ENCODE measurements at regions not wholly inside any gene's neighbourhood (a gene's known extent, or its start where the extent isn't known, plus 50 kb on each side); places are given as distances from the start of the nearest gene placed in this dataset.

DNA sequence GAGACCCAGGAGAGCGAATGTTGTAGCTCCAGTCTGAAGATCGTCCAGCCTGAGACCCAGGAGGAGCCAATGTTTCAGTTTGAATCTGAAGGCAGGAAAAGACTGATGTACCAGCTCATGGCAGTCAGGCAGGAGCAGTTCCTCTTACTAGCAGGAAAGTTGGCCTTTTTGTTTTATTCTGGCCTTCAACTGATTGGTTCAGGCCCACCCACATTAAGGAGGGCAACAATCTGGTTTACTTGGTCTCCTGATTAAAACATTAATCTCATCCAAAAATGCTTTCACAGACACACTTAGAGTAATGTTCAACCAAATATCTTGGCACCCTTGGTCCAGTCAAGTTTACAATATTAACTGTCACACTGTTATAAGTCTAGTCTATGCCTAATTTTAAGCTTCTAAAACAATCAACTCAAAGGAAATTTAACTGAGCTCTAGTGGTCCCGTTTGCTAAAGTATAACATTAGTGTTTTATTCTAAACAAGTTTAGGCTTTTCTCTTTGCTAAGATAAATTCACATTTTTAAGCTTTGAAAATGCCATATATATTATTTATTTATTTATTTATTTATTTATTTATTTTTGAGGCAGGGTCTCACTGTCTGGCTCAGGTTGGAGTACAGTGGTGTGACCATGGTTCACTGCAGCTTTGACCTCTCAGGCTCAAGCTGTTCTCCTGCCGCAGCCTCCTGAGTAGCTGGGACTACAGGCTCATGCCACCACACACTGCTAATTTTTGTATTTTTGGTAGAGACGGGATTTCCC is 275.5 kb upstream of the SLC35B3 start:
- no peak for DNase-seq (ENCODE audit: extremely low read depth in 1 of 2, low read depth in 1 of 2)

DNA sequence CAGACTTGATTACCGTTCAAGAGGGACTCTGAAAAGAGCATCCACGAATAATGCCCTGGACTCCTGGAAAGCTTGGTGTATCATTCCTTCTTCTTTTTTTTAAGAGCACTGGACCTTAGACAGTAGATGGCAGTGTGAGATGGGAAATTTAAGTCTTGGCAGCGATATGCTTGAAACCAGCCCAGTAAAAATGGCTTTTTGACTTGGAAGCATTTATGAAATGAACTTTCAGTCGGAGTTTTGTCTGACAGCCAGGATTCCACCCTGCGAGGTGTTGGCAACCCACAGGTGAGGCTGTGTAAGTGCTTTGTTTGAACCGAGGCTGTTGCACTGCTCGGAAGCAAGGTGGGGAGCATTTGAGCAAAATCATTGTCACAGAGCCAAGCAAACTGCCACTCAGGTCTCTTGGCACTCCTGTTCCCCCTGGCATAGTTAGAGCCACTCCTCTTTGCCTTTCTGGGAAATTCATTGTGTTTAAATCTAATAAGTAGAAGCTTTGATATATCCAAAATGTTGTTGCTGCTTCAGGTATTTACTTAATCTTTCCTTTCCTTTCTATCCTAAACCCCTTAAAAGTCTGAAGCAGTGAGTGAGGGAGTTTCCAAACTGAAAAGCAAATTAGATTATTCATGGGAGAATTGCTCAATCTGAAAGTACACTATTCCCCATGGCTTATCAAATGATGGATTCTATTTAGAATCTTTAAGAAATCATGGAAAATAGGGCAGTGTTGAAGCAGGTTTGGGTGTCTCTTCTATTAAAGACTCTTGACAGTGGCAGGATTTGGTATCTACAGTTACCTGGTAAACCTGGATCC is 272.8 kb upstream of the SLC35B3 start:
- DNase-seq (ENCODE audit: extremely low read depth in 1 of 2, low read depth in 1 of 2) = no peak

DNA sequence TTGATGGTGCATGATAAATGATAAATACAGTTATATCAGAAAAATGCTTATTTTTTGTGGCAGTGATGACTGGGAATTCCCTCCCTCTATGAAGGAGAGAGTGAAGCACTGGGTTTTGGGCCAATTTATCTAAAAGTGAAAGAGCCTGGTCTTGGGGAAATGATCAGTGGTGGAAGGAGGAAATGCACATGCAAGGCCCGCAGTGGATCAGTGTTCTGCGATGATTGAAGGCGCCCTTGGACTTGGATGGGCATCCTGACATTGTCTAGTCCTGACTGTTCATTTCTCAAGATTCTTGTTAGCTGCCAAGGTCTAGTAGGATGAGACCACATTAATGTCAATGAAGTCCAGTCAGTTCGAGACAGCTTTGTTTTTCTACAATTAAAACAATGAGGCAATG is 272.0 kb upstream of the SLC35B3 start:
- DNase-seq (ENCODE audit: extremely low read depth in 1 of 2, low read depth in 1 of 2) = no peak

DNA sequence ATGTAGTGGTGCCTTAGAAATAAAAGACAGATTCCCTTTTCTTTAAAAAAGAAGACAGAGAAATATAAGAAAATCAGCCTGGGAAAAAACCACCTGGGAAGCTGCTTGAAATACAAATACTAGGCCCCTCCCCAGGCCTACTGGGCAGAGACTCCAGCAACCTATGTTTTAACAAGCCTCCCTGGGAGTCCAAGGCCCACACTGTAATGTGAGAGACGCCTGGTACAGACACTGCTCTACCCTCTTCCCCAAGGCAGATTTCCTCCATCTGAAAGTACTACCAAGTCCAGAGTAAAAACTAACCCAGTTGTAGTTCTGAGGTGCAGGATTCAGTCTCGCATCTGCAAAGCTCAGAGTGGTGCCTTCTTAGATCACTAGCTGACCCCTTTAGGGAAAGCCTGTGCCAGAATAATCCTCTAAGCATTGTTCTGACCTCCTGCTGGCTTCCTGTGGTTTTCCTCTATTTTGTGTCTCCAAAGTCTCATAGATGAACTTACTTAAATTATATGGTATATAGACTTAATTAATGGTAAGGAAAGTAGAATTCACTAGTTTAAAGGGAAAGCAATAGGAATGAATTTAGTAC is 270.2 kb upstream of the SLC35B3 start:
- no peak for DNase-seq (ENCODE audit: extremely low read depth in 1 of 2, low read depth in 1 of 2)

DNA sequence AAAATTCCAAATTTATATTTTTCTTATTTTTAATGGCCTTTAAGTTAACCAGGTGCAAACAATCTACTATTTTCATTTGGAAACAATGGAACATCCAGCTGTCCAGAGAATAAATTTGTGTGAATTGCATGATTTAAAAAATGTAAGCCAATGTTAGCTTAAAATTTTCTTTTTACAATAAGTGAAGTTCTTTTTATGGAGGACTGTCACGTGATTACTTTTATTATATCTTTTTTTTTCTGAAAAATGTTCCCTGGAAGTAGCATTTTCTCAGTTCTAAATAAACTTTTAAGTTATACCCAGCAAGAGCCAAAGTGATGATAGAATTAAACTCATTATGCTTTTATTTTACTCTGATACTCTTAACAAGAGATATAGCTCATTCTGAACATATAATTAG is 267.7 kb upstream of the SLC35B3 start:
- DNase-seq (ENCODE audit: extremely low read depth in 1 of 2, low read depth in 1 of 2) = no peak

DNA sequence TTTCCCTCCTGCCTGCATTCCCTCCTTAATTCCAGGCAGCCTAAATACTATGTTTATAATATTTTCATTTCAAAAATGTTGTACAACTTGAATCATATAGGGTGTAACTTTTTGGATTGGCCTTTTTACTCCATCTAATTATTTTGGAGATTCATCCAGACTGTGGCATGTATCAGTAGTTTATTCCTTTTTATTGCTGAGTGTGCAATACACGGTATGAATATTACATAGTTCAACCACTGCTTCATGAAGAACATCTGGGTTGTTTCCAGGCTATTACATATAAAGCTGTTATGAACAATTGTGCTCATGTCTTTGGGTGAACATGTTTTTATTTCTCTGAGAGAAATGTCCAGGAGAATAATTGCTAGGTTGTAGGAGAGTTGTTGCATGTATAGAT is 253.5 kb upstream of the SLC35B3 start:
- no peak for DNase-seq (ENCODE audit: extremely low read depth in 1 of 2, low read depth in 1 of 2)

DNA sequence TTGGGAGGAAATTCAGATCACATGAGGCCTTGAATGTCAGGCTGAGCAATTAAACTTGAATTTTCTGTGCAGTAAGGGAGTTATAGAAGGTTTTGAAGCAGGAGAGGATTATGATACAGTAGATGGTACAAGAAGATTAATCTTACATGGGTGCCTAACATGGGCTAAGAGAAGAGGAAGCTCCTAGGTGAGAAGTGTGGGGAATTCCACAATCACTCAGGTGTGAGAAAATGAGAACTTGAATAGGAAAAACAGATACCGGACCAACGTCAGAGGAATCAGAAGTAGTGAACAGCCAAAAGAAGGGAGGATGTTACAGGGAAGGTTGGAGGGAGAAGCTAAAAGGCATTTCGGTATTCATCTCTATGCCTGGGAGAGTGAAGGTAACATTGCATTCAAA is 250.7 kb upstream of the SLC35B3 start:
- DNase-seq (ENCODE audit: extremely low read depth in 1 of 2, low read depth in 1 of 2) = no peak

DNA sequence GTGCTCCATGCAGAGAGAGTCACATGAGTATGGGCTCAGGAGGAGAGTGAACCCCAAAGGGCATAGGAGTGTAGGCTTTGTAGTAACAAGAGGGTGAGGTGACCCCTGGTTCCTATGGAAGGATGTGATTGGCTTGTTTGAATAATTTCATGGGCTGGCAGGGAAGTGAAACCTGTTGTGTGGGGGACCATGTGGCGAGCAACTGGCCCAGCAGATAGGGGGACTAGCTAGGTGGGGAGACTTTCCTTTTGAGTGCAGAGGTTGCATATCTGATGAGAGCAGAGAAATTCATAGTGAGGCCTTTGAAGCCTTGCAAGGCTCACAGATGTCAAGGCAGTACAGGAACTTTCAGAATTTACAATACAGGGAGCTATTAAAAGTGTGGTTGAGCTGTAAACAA is 247.9 kb upstream of the SLC35B3 start:
- DNase-seq (ENCODE audit: extremely low read depth in 1 of 2, low read depth in 1 of 2) = no peak

DNA sequence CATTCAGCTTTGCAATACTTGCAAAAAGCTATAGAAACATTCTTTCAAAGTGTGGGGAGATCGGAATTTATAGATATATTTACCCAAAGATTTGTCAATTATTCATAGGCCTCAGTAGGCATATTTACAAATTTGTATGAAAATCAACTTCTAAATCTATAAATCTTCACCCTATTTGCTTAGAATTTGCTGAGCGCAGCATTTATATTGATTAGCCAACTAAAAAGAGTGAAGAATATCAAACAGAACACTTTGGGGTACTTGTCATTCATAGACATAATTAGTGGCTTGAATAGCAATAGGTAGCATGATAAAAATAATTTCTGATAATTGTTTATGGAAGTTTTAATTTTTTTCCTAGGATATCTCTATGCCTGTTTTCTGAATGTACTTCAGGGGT is 244.5 kb upstream of the SLC35B3 start:
- no peak for DNase-seq (ENCODE audit: extremely low read depth in 1 of 2, low read depth in 1 of 2)

DNA sequence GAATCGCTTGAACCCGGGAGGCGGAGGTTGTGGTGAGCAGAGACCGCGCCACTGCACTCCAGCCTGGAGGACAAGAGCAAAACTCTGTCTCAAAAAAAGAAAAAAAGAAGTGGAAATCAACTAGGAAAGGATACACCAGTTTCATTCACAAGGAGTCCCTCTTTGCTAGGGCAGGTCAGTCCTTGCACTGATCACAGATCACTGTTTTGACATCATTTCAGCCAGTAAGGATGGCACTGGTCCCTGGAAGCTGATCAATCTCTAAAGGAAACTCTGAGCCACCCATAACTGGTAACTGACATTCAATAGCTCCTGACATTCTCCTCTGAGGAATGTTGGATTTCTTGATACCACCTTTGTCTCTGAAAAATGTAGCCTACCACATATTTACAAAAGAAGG is 243.1 kb upstream of the SLC35B3 start:
- no peak for DNase-seq (ENCODE audit: extremely low read depth in 1 of 2, low read depth in 1 of 2)

DNA sequence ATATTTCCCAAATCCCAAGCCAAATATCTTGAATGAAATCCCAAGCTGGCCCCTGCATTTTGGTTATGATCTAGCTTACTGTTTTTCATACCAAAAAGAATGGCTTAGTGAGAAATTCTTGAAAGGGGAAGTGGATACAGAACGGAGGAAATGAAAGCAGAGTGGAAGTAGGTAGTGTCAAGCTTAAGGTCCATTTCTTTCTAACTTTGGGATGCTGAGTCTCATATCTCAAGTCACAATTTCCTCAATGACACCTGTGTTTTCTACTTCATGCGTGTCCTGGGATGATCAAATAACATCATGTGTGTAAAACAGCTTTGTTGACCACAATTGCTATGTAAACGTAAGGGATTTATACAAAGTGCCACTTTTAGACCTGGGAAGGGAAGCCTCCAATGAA is 238.8 kb upstream of the SLC35B3 start:
- no peak for DNase-seq (ENCODE audit: extremely low read depth in 1 of 2, low read depth in 1 of 2)

DNA sequence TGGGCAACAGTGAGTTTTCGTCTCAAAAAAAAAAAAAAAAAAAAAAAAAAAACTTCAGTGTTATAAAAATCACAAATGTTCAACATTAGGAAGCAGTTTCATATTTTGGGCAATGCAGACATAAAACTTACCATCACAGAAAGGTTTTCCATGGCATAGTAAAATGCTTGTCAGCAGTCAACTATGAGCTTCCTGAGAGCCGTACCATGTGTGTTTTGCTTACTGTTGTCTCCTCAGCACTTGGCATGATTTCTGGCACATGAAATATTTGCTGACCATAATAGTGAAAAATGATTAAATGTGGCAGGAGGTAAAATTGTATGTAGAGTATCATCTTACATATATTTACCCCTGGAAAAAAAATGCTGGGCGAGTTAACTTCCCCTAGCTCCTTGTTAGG is 237.5 kb upstream of the SLC35B3 start:
- DNase-seq (ENCODE audit: extremely low read depth in 1 of 2, low read depth in 1 of 2) = no peak

DNA sequence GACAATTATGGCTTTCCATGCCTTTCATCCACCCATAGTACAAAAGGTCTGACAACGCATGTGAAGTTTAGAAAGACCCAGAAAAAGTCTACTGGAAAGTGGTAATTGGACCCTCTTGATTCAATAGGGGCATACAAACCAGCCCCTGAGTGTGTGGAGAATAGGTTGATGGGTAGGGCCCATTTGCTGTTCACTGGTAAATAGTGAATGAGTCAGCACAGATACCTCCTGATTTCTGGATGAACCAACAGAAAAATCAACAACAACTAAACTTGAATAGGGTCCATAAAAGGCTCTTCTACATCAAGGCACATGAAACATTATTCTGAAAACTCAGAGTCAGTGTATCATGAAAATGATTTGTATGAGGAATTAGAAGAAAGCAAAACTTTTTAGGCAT is 235.4 kb upstream of the SLC35B3 start:
- DNase-seq (ENCODE audit: extremely low read depth in 1 of 2, low read depth in 1 of 2) = no peak

DNA sequence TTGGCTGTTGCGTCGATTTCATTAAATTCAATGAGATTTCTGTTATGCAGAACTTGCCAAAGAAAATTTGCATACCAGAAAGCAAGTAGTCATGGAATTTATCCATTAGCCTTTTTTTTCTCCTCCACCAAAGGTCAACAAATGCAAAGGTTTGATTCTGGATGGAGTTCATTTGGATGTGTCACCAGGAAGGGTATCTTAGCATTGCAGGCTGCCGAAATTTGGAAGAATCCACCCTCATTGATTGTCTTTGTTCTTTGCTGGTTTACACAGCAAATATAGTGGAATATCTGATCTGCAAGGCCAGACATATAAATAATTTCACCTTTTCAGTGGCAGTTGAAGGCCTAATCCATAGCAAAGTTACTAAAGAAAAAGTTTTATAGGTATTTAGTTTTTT is 229.4 kb upstream of the SLC35B3 start:
- no peak for DNase-seq (ENCODE audit: extremely low read depth in 1 of 2, low read depth in 1 of 2)

DNA sequence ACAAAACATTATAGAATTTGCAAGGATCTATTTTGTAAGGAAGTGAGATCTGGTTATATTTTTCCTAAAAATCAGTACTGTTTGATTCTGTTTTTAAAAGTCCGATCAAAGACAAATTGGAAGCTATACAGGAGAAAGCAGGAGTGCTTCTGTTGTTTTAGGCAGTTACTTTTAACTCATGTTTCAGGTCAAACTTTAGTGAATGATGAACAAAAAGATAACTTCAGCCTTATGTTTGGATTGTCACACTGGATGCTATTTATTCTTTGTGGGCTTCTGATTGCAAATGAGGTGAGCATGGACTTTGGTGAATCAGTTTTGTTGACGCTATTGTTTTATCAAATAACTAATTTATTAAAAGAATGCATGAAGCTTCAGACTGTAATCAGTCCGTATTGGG is 228.7 kb upstream of the SLC35B3 start:
- DNase-seq (ENCODE audit: extremely low read depth in 1 of 2, low read depth in 1 of 2) = no peak

DNA sequence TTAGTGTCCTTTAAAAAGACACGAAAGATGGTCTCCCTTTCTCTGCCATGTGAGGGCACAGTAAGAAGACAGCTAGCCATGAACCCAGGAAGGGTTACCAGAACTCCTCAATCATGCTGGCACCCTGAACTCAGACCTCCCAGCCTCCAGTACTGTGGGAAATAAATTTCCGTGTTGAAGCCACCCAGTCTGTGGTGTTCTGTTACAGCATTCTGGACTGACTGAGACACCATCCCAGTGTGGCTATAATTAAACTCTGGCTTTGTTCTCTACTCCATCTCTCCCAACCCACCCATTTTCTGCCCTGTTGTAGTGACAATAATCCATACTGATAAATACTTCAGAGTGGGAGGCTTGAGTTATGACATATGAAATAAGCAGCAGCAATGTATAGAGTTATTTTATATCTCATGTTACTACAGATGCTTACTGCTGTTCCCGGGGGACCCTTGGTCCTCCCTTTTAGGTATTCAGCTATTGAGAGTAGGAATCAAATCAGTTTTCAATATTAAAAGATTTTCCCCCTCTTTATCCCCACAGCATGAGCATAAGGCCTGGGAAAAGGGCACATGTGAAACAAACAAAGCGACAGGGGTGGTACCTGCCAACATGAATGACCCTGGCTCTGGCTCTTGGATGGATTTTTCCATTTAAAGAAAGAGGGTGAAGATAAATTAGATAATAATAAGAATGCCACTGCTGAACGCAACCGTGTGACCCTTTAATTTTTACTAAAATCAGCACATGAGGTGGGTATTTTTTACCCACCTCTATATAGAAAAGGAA is 224.3 kb upstream of the SLC35B3 start:
- DNase-seq (ENCODE audit: extremely low read depth in 1 of 2, low read depth in 1 of 2) = no peak

DNA sequence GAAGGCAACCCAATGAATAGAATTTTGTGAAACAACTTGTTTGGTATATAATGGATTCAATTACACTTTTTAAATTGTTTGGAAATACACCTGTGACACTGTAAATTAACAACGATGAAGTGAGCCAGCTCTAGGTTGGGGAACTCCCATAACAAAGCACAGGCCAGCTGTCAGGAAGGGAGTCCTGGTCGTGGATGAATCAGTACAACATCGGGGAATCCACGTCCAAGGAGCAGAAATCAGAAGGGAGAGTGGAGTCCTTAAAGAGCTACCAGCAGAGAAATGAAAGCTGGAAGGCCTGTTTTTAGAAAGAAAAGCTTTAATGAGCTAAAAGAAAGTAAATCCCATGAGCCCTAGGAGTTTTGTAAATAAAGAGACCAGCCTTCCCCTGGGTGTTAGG is 223.1 kb upstream of the SLC35B3 start:
- DNase-seq (ENCODE audit: extremely low read depth in 1 of 2, low read depth in 1 of 2) = no peak

DNA sequence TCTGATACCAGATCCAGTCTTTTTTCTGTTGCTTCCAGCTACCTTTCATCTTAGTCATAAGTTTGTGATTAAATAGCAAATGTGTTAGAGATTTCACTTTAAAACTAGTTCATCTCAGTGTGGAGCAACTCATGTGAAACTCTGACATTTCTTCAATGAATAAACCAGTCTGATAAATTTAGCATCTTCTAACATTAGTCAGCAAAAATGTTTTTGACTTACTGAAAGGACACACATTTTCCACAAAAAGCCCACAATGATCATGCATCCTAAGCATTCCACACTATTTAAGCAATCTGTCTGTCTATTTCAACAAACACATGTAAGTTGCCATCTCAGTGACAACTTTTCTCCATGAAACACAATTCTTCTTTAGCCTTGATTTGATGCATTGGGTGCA is 222.2 kb upstream of the SLC35B3 start:
- no peak for DNase-seq (ENCODE audit: extremely low read depth in 1 of 2, low read depth in 1 of 2)

DNA sequence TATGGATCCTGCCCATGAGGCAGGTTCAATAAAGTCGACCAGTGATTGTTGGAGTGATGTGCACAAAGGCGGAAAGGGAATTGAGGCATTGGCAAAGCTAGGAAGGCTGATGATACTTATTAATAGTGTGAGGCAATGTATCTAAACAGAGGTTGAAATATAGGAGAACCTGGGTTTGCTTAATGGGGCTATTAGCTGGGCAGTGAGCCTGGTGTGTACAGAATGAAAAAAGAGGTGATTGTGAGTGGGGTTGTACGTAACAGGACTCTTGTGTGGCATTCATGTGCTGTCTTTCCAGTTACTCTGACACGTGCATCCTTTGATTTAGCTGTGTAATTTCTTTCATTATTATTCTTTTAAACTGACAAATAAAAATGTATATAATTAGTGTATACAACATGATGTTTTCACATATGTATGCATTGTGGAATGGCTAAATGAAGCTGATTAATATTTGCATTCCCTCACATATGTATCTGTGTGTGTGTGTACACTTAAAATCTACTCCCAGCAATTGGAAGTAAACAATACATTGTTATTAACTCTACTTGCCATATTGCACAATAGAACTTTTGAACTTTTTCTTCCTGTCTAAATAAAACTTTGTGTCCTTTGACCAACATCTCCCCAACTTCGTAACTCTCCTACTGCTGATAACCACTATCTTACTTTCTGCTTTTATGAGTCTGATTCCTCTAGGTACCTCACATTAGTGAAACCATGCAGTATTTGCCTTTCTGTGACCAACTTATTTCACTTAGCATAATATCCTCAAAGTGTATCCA is 220.5 kb upstream of the SLC35B3 start:
- no peak for DNase-seq (ENCODE audit: extremely low read depth in 1 of 2, low read depth in 1 of 2)

DNA sequence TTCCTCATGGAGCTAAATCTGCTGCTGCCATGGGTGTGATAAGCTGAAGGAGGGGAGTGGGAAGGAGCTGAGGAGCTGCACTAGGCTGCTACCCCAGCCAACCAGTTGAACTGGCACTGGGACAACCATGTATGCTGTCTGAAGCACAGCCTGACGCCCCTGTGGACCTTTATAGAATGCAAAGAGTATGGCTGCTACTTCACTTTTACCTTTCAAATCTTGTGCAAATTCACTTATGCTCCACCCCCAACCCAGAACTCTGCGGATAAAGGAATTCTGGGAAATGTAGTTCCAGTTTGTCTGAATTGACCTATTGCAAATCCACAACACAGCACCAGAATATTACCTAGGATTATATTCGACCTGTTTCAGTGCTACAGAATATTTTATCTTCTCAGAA is 217.4 kb upstream of the SLC35B3 start:
- no peak for DNase-seq (ENCODE audit: extremely low read depth in 1 of 2, low read depth in 1 of 2)

DNA sequence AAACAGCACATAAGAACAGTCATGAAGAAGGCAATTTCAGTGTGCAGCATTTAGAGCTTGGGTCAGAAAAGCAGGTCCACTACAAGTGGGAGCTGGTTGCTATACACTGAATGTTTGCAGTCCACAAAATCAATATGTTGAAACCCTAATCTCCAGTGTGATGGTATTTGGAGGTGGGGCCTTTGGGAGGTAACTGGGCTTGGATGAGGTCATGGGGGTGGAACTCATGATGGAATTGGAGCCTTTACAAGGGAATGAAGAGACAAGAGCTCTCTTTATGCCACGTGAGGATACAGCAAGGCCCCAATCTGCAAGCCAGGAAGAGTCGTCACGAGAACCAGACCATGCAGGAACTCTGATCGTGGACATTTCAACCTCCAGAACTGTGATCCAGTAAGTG is 216.7 kb upstream of the SLC35B3 start:
- no peak for DNase-seq (ENCODE audit: extremely low read depth in 1 of 2, low read depth in 1 of 2)
